H9 (cell line): ENCODE measurements at regions not wholly inside any gene's neighbourhood (a gene's known extent, or its start where the extent isn't known, plus 50 kb on each side); places are given as distances from the start of the nearest gene placed in this dataset.

Experiments
- DNase-seq: peaks from one replicate; pipeline ENCODE4 v3.0.0-alpha.2; 2017
- H2AFZ ChIP-seq: one replicate; pipeline ENCODE4 v1.6.1; 2013; ENCODE audit warnings: mild to moderate bottlenecking, low read length, control low read depth, moderate library complexity
- H2AK5ac ChIP-seq: 2 replicates; pipeline ENCODE4 v1.6.1; 2013; ENCODE audit warnings: low read length, control low read depth, mixed read lengths; ENCODE audit not compliant: insufficient read length
- H2BK120ac ChIP-seq: one replicate; pipeline ENCODE4 v1.6.1; 2013; ENCODE audit warnings: low read depth, mild to moderate bottlenecking, low read length, control low read depth, inconsistent platforms; ENCODE audit not compliant: poor library complexity, severe bottlenecking
- H2BK12ac ChIP-seq: 2 replicates; pipeline ENCODE4 v1.6.1; 2013; ENCODE audit warnings: low read length, control low read depth, mixed read lengths, low read depth; ENCODE audit not compliant: insufficient read length
- H2BK15ac ChIP-seq: 2 replicates; pipeline ENCODE4 v1.6.1; 2013; ENCODE audit warnings: low read depth, low read length, control low read depth
- H2BK20ac ChIP-seq: one replicate; pipeline ENCODE4 v1.6.1; 2013; ENCODE audit warnings: low read depth, mild to moderate bottlenecking, low read length, control low read depth, inconsistent platforms; ENCODE audit not compliant: poor library complexity, severe bottlenecking
- H2BK5ac ChIP-seq: 2 replicates; pipeline ENCODE4 v1.6.1; 2013; ENCODE audit warnings: low read length, control low read depth, mixed read lengths; ENCODE audit not compliant: insufficient read length
- H3K14ac ChIP-seq: 2 replicates; pipeline ENCODE4 v1.6.1; 2013; ENCODE audit warnings: low read length, control low read depth; ENCODE audit not compliant: insufficient read depth
- H3K18ac ChIP-seq: 2 replicates; pipeline ENCODE4 v1.6.1; 2013; ENCODE audit warnings: low read depth, mild to moderate bottlenecking, mixed read lengths, low read length, control low read depth; ENCODE audit not compliant: insufficient read length
- H3K23ac ChIP-seq: 2 replicates; pipeline ENCODE4 v1.6.1; 2013; ENCODE audit warnings: low read length, control low read depth, mixed read lengths, low read depth; ENCODE audit not compliant: insufficient read length
- H3K23me2 ChIP-seq: 2 replicates; pipeline ENCODE4 v1.6.1; 2013; ENCODE audit warnings: low read depth, mild to moderate bottlenecking, mixed read lengths, low read length, control low read depth; ENCODE audit not compliant: insufficient read length, poor library complexity, severe bottlenecking
- H3K27ac ChIP-seq: 2 replicates; pipeline ENCODE4 v1.5.1; 2013; ENCODE audit warnings: low read length, control low read depth, mixed read lengths, low read depth; ENCODE audit not compliant: insufficient read length
- H3K27me3 ChIP-seq: 2 replicates; pipeline ENCODE4 v1.6.1; 2013; ENCODE audit warnings: low read length, control low read depth, inconsistent platforms; ENCODE audit not compliant: insufficient read depth
- H3K4ac ChIP-seq: 2 replicates; pipeline ENCODE4 v1.6.1; 2013; ENCODE audit warnings: low read depth, mild to moderate bottlenecking, control low read depth, inconsistent platforms, low read length, moderate library complexity
- H3K4me1 ChIP-seq: 2 replicates; pipeline ENCODE4 v1.6.1; 2013; ENCODE audit warnings: low read length, control low read depth, inconsistent platforms; ENCODE audit not compliant: insufficient read depth
- H3K4me2 ChIP-seq: 2 replicates; pipeline ENCODE4 v1.6.1; 2013; ENCODE audit warnings: low read length, control low read depth, mixed read lengths; ENCODE audit not compliant: insufficient read length, insufficient read depth
- H3K56ac ChIP-seq: 2 replicates; pipeline ENCODE4 v1.6.1; 2013; ENCODE audit warnings: low read depth, mild to moderate bottlenecking, mixed read lengths, low read length, control low read depth; ENCODE audit not compliant: insufficient read length
- H3K79me1 ChIP-seq: 2 replicates; pipeline ENCODE4 v1.6.1; 2013; ENCODE audit warnings: low read depth, mild to moderate bottlenecking, moderate library complexity, low read length, control low read depth, inconsistent platforms; ENCODE audit not compliant: insufficient read depth, poor library complexity, severe bottlenecking
- H3K79me2 ChIP-seq: 2 replicates; pipeline ENCODE4 v1.6.1; 2013; ENCODE audit warnings: low read length, control low read depth, inconsistent platforms; ENCODE audit not compliant: insufficient read depth
- H3K9ac ChIP-seq: 2 replicates; pipeline ENCODE4 v1.6.1; 2013; ENCODE audit warnings: low read length, control low read depth, mixed read lengths; ENCODE audit not compliant: insufficient read length; ENCODE audit errors: extremely low read depth
- H3K9me3 ChIP-seq: one replicate; pipeline ENCODE4 v1.6.1; 2013; ENCODE audit warnings: low read depth, low read length, inconsistent platforms; ENCODE audit not compliant: control insufficient read depth
- H3T11ph ChIP-seq: one replicate; pipeline ENCODE4 v1.6.1; 2013; ENCODE audit warnings: mild to moderate bottlenecking, low read length, control low read depth, inconsistent platforms
- H4K20me1 ChIP-seq: one replicate; pipeline ENCODE4 v1.6.1; 2013; ENCODE audit not compliant: control insufficient read depth, insufficient read length, insufficient read depth
- H4K5ac ChIP-seq: 2 replicates; pipeline ENCODE4 v1.6.1; 2013; ENCODE audit warnings: low read depth, mild to moderate bottlenecking, mixed read lengths, low read length, control low read depth; ENCODE audit not compliant: insufficient read length
- H4K8ac ChIP-seq: replicated peaks from 2 replicates; pipeline ENCODE4 v1.6.1; 2013; ENCODE audit warnings: low read length, control low read depth, mixed read lengths, low read depth; ENCODE audit not compliant: insufficient read length
- H4K91ac ChIP-seq: 2 replicates; pipeline ENCODE4 v1.6.1; 2013; ENCODE audit warnings: low read depth, mild to moderate bottlenecking, moderate library complexity, mixed read lengths, low read length, control low read depth; ENCODE audit not compliant: insufficient read length
- H3K27ac Mint-ChIP-seq, 3 experiments: 2 replicates in 2 of 3; 3 replicates in 1 of 3; pipeline ENCODE4 v1.8.0; 2020 to 2021; ENCODE audit warnings: mixed read lengths in 3 of 3, mild to moderate bottlenecking in 1 of 3, moderate library complexity in 1 of 3
- H3K27me3 Mint-ChIP-seq: 2 replicates; pipeline ENCODE4 v1.8.0; 2021; ENCODE audit warnings: low read depth, mild to moderate bottlenecking, moderate library complexity, mixed read lengths
- H3K36me3 Mint-ChIP-seq, 3 experiments: 2 replicates in 2 of 3; 3 replicates in 1 of 3; pipeline ENCODE4 v1.8.0; 2020 to 2021; ENCODE audit warnings: low read depth in 3 of 3, mixed read lengths in 3 of 3; ENCODE audit not compliant: insufficient read depth in 1 of 3
- H3K4me1 Mint-ChIP-seq, 2 experiments: 2 replicates each; pipeline ENCODE4 v1.8.0; 2020; ENCODE audit warnings: mixed read lengths in 2 of 2
- H3K4me3 Mint-ChIP-seq, 2 experiments: 2 replicates in 1 of 2; 3 replicates in 1 of 2; pipeline ENCODE4 v1.8.0; 2020 to 2021; ENCODE audit warnings: mild to moderate bottlenecking in 2 of 2, mixed read lengths in 2 of 2, moderate library complexity in 1 of 2
- H3K9me3 Mint-ChIP-seq, 2 experiments: 2 replicates in 1 of 2; 3 replicates in 1 of 2; pipeline ENCODE4 v1.8.0; 2020; ENCODE audit warnings: mild to moderate bottlenecking in 2 of 2, mixed read lengths in 2 of 2, moderate library complexity in 1 of 2
- WGBS: extraction: QIAGEN DNeasy Blood & Tissue Kit; methylation state at CpG from one replicate; pipeline ENCODE4 v1.1.7; 2013; ENCODE audit warnings: missing lambda C conversion rate, low lambda C conversion rate, mixed read lengths; ENCODE audit not compliant: insufficient read length; ENCODE audit errors: extremely low coverage; 5-methylcytosine and 5-hydroxymethylcytosine counted together
- TF ChIP-seq, protein P1 (sequence below): fragments of 200-600 bp; sonication (generic); conservative IDR thresholded peaks from 3 replicates; pipeline ENCODE4 v1.8.0; 2021; ENCODE audit warnings: antibody characterized with exemption, mild to moderate bottlenecking

GRCh38 chr12:15037091-15037687 lies 64.3 kb downstream of the PDE6H start:
- H2BK120ac ChIP-seq, result no peak overlapping the region
- TF ChIP-seq, protein P1, sequence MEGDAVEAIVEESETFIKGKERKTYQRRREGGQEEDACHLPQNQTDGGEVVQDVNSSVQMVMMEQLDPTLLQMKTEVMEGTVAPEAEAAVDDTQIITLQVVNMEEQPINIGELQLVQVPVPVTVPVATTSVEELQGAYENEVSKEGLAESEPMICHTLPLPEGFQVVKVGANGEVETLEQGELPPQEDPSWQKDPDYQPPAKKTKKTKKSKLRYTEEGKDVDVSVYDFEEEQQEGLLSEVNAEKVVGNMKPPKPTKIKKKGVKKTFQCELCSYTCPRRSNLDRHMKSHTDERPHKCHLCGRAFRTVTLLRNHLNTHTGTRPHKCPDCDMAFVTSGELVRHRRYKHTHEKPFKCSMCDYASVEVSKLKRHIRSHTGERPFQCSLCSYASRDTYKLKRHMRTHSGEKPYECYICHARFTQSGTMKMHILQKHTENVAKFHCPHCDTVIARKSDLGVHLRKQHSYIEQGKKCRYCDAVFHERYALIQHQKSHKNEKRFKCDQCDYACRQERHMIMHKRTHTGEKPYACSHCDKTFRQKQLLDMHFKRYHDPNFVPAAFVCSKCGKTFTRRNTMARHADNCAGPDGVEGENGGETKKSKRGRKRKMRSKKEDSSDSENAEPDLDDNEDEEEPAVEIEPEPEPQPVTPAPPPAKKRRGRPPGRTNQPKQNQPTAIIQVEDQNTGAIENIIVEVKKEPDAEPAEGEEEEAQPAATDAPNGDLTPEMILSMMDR, result no peak

More at GRCh38 chr12:15037091-15037687, 64.3 kb downstream of the PDE6H start:
- Mint-ChIP-seq H3K4me1 (peaks cover 31 to 32% of the 10 kb centered on the region in 2 experiments), H3K36me3 (no peaks in the 10 kb centered on the region), H3K27ac (peak overlapping the region in 1 of 3 experiments; percentile 24; a peak in 1 of 7 replicates), H3K9me3 (no peaks in the 10 kb centered on the region; a peak in 1 of 5 replicates), H3K27me3 (peaks cover 2% of the 10 kb centered on the region; the same call in 1 of the 2 replicates), H3K4me3 (peak overlapping the region in 1 of 2 experiments; percentile 2; a peak in 1 of 5 replicates)
- Histone ChIP-seq H2AFZ (no peak overlapping the region), H3K23me2 (no peaks in the 10 kb centered on the region), H4K8ac (no peak overlapping the region), H4K5ac (no peak overlapping the region), H3K79me2 (no peaks in the 10 kb centered on the region), H3K14ac (no peak overlapping the region), H3K79me1 (no peaks in the 10 kb centered on the region), H4K91ac (no peak overlapping the region), H3K18ac (no peak overlapping the region), H3K27me3 (no peaks in the 10 kb centered on the region), H3K9me3 (no peaks in the 10 kb centered on the region), H3K9ac (no peak overlapping the region), H3K56ac (no peak overlapping the region), H2AK5ac (no peak overlapping the region), H2BK20ac (no peak overlapping the region), H3K4me1 (peaks cover 5% of the 10 kb centered on the region; the same call in 1 of the 2 replicates), H2BK15ac (no peak overlapping the region), H3K4me2 (no peak overlapping the region), H3T11ph (no peak overlapping the region), H3K23ac (no peak overlapping the region), H2BK5ac (no peak overlapping the region), H3K4ac (no peak overlapping the region), H4K20me1 (no peaks in the 10 kb centered on the region), H3K27ac (no peak overlapping the region), H2BK12ac (no peak overlapping the region)
- no CpG with 5 or more reads among the region's 12 CpGs for WGBS
- no peak for DNase-seq
